Stomach smooth muscle (tissue), 2 donors: ENCODE measurements at regions not wholly inside any gene's neighbourhood (a gene's known extent, or its start where the extent isn't known, plus 50 kb on each side); places are given as distances from the start of the nearest gene placed in this dataset.

Source experiments
- H3K27ac ChIP-seq: one replicate; pipeline ENCODE4 v1.7.0; 2013; ENCODE audit warnings: mild to moderate bottlenecking, low read length, inconsistent platforms
- H3K27me3 ChIP-seq, 2 donors: one replicate each; pipeline ENCODE4 v1.7.0; 2013; ENCODE audit warnings: low read length in 2 of 2; ENCODE audit not compliant: insufficient read depth in 2 of 2, control insufficient read depth in 1 of 2
- H3K36me3 ChIP-seq, 2 donors: one replicate each; pipeline ENCODE4 v1.7.0; 2013; ENCODE audit warnings: low read length in 2 of 2; ENCODE audit not compliant: control insufficient read depth in 2 of 2, insufficient read depth in 2 of 2
- H3K4me1 ChIP-seq: one replicate; pipeline ENCODE4 v1.7.0; 2013; ENCODE audit warnings: low read length; ENCODE audit not compliant: control insufficient read depth, insufficient read depth
- H3K4me3 ChIP-seq, 2 donors: one replicate each; pipeline ENCODE4 v1.7.0; 2013; ENCODE audit warnings: low read length in 2 of 2
- H3K9ac ChIP-seq, 2 donors: one replicate each; pipeline ENCODE4 v1.7.0; 2013; ENCODE audit warnings: low read length in 2 of 2, mild to moderate bottlenecking in 1 of 2
- H3K9me3 ChIP-seq, 2 donors: one replicate each; pipeline ENCODE4 v1.7.0; 2013; ENCODE audit warnings: low read length in 2 of 2; ENCODE audit not compliant: control insufficient read depth in 2 of 2
- donor health status: healthy.
- donor health status: Pancreatic carcinoma.

GRCh38 chr4:96708766-96709165, 868.9 kb downstream of the PDHA2 start:
- no peaks in the 10 kb centered on the region for H3K36me3 ChIP-seq
- no peak overlapping the region for H3K9ac ChIP-seq
- no peak overlapping the region for H3K4me3 ChIP-seq
- no peaks in the 10 kb centered on the region for H3K9me3 ChIP-seq
- no peak overlapping the region for H3K27ac ChIP-seq
- H3K4me1 ChIP-seq = no peaks in the 10 kb centered on the region
- H3K27me3 ChIP-seq = no peaks in the 10 kb centered on the region

GRCh38 chr4:96713271-96713850, 873.5 kb downstream of the PDHA2 start:
- Histone ChIP-seq H3K4me3 (no peak overlapping the region), H3K4me1 (no peaks in the 10 kb centered on the region), H3K27me3 (no peaks in the 10 kb centered on the region), H3K9ac (no peak overlapping the region), H3K36me3 (no peaks in the 10 kb centered on the region), H3K9me3 (no peaks in the 10 kb centered on the region), H3K27ac (no peak overlapping the region)

- no peak overlapping the region for H3K9ac ChIP-seq
- H3K36me3 ChIP-seq = no peaks in the 10 kb centered on the region
- no peaks in the 10 kb centered on the region for H3K9me3 ChIP-seq
- H3K4me3 ChIP-seq = no peak overlapping the region
- H3K4me1 ChIP-seq = no peaks in the 10 kb centered on the region
- H3K27ac ChIP-seq = no peak overlapping the region
- H3K27me3 ChIP-seq = no peaks in the 10 kb centered on the region
Measured at GRCh38 chr4:96729641-96730040, 889.7 kb downstream of the PDHA2 start.

- Histone ChIP-seq H3K4me3 (no peak overlapping the region), H3K4me1 (no peaks in the 10 kb centered on the region), H3K27ac (no peak overlapping the region), H3K36me3 (no peaks in the 10 kb centered on the region), H3K9me3 (no peaks in the 10 kb centered on the region), H3K27me3 (no peaks in the 10 kb centered on the region), H3K9ac (no peak overlapping the region)
Measured at GRCh38 chr4:96730432-96730831, 890.5 kb downstream of the PDHA2 start.

- no peak overlapping the region for H3K27ac ChIP-seq
- H3K9ac ChIP-seq = no peak overlapping the region
- no peaks in the 10 kb centered on the region for H3K27me3 ChIP-seq
- H3K4me1 ChIP-seq = no peaks in the 10 kb centered on the region
- H3K36me3 ChIP-seq = no peaks in the 10 kb centered on the region
- no peaks in the 10 kb centered on the region for H3K9me3 ChIP-seq
- H3K4me3 ChIP-seq = no peak overlapping the region
Measured at GRCh38 chr4:96736352-96736889, 896.5 kb downstream of the PDHA2 start.

- Histone ChIP-seq H3K4me3 (no peak overlapping the region), H3K9me3 (no peaks in the 10 kb centered on the region), H3K36me3 (no peaks in the 10 kb centered on the region), H3K27me3 (no peaks in the 10 kb centered on the region), H3K27ac (no peak overlapping the region), H3K4me1 (no peaks in the 10 kb centered on the region), H3K9ac (no peak overlapping the region)
Measured at GRCh38 chr4:96739101-96739500, 899.2 kb downstream of the PDHA2 start.

GRCh38 chr4:96742332-96743014, 902.6 kb downstream of the PDHA2 start:
- no peaks in the 10 kb centered on the region for H3K4me1 ChIP-seq
- no peaks in the 10 kb centered on the region for H3K9me3 ChIP-seq
- no peaks in the 10 kb centered on the region for H3K36me3 ChIP-seq
- H3K27me3 ChIP-seq = no peaks in the 10 kb centered on the region
- H3K4me3 ChIP-seq = no peak overlapping the region
- H3K27ac ChIP-seq = no peak overlapping the region
- H3K9ac ChIP-seq = no peak overlapping the region

- no peak overlapping the region for H3K27ac ChIP-seq
- no peaks in the 10 kb centered on the region for H3K4me1 ChIP-seq
- H3K9me3 ChIP-seq = no peaks in the 10 kb centered on the region
- no peak overlapping the region for H3K9ac ChIP-seq
- no peaks in the 10 kb centered on the region for H3K36me3 ChIP-seq
- no peak overlapping the region for H3K4me3 ChIP-seq
- no peaks in the 10 kb centered on the region for H3K27me3 ChIP-seq
Measured at GRCh38 chr4:96744676-96745075, 904.8 kb downstream of the PDHA2 start.

- no peaks in the 10 kb centered on the region for H3K27me3 ChIP-seq
- H3K4me1 ChIP-seq = no peaks in the 10 kb centered on the region
- H3K9ac ChIP-seq = no peak overlapping the region
- H3K9me3 ChIP-seq = no peaks in the 10 kb centered on the region
- H3K27ac ChIP-seq = no peak overlapping the region
- no peaks in the 10 kb centered on the region for H3K36me3 ChIP-seq
- no peak overlapping the region for H3K4me3 ChIP-seq
Measured at GRCh38 chr4:96753216-96753615, 913.3 kb downstream of the PDHA2 start.

- H3K4me1 ChIP-seq = no peaks in the 10 kb centered on the region
- no peaks in the 10 kb centered on the region for H3K27me3 ChIP-seq
- H3K4me3 ChIP-seq = no peak overlapping the region
- no peaks in the 10 kb centered on the region for H3K36me3 ChIP-seq
- no peak overlapping the region for H3K27ac ChIP-seq
- no peaks in the 10 kb centered on the region for H3K9me3 ChIP-seq
- H3K9ac ChIP-seq = no peak overlapping the region
Measured at GRCh38 chr4:96755569-96756484, 915.9 kb downstream of the PDHA2 start.
